Fibroblast of skin of back (primary cell): ENCODE measurements at regions not wholly inside any gene's neighbourhood (a gene's known extent, or its start where the extent isn't known, plus 50 kb on each side); places are given as distances from the start of the nearest gene placed in this dataset.
"Not testable (repeated sequence)": the region's sequence is repeated elsewhere in the genome, so short reads cannot be mapped to it uniquely, and the experiment has no call there.

Experiments
- DNase-seq: peaks from one replicate; pipeline ENCODE4 v3.0.0-alpha.2; 2013

GRCh38 chr14:97975962-97976361 is 1178.8 kb downstream of the VRK1 start:
- DNase-seq: no peak

GRCh38 chr14:97976861-97977260 is 1179.7 kb downstream of the VRK1 start:
- DNase-seq: no peak

- DNase-seq: peak; percentile 34
These were observed 1180.6 kb downstream of the VRK1 start for GRCh38 chr14:97977651-97978261.

- peak; percentile 77 for DNase-seq
These were observed 1181.2 kb downstream of the VRK1 start for GRCh38 chr14:97978341-97978740.

GRCh38 chr14:97993508-97994019 is 1196.4 kb downstream of the VRK1 start:
- DNase-seq: no peak

- DNase-seq: no peak
These were observed 1196.9 kb downstream of the VRK1 start for GRCh38 chr14:97994020-97994531.

- DNase-seq: no peak
These were observed 1197.9 kb downstream of the VRK1 start for GRCh38 chr14:97995038-97995437.

GRCh38 chr14:97995531-97995930 is 1198.3 kb downstream of the VRK1 start:
- DNase-seq: no peak

- DNase-seq: no peak
These were observed 1208.8 kb downstream of the VRK1 start for GRCh38 chr14:98006008-98006407.

- DNase-seq: no peak
These were observed 1211.4 kb downstream of the VRK1 start for GRCh38 chr14:98008381-98009113.

- not testable (repeated sequence) for DNase-seq
These were observed 1212.0 kb downstream of the VRK1 start for GRCh38 chr14:98009177-98009576.

GRCh38 chr14:98010784-98011183 is 1213.6 kb downstream of the VRK1 start:
- no peak for DNase-seq

GRCh38 chr14:98014851-98015615 is 1217.9 kb downstream of the VRK1 start:
- no peak for DNase-seq

GRCh38 chr14:98015921-98016320 is 1218.7 kb downstream of the VRK1 start:
- DNase-seq: no peak

- DNase-seq: no peak
These were observed 1221.4 kb downstream of the VRK1 start for GRCh38 chr14:98018628-98019027.

- DNase-seq: no peak
These were observed 1225.6 kb downstream of the VRK1 start for GRCh38 chr14:98022541-98023520.

- peak; percentile 6 for DNase-seq
These were observed 1231.0 kb downstream of the VRK1 start for GRCh38 chr14:98028162-98028561.

- no peak for DNase-seq
These were observed 1236.6 kb downstream of the BCL11B start for GRCh38 chr14:98035396-98035795.

GRCh38 chr14:98037831-98038230 is 1234.2 kb downstream of the BCL11B start:
- no peak for DNase-seq

- no peak for DNase-seq
These were observed 1215.1 kb downstream of the BCL11B start for GRCh38 chr14:98056946-98057345.

GRCh38 chr14:98059106-98059505 is 1212.9 kb downstream of the BCL11B start:
- DNase-seq: no peak

- DNase-seq: no peak
These were observed 1209.9 kb downstream of the BCL11B start for GRCh38 chr14:98062083-98062482.
